ENCODE measurements at regions not wholly inside any gene's neighbourhood (a gene's known extent, or its start where the extent isn't known, plus 50 kb on each side); places are given as distances from the start of the nearest gene placed in this dataset.

GRCh38 chr4:156673483-156673882 is 298.1 kb downstream of the PDGFC start:
- Mint-ChIP-seq H3K4me1 (no peaks in the 10 kb centered on the region), H3K27ac (no peak overlapping the region), H3K27me3 (no peaks in the 10 kb centered on the region), H3K9me3 (ENCODE audit: insufficient read depth) (no peaks in the 10 kb centered on the region), H3K4me3 (no peak overlapping the region)
- Histone ChIP-seq H3K4me3 (ENCODE audit: control extremely low read depth in 1 of 5, extremely low read depth in 1 of 5, insufficient read depth in 1 of 5, low read depth in 2 of 5, low read length in 4 of 5) (no peak overlapping the region), H4K20me1 (ENCODE audit: control insufficient read depth, insufficient read depth, low read length, poor library complexity, severe bottlenecking) (no peaks in the 10 kb centered on the region), H3K36me3 (replicated peaks in 1 of 2; ENCODE audit: control extremely low read depth in 1 of 2, control insufficient read depth in 1 of 2, extremely low read depth in 1 of 2, insufficient read depth in 2 of 2, low read length in 1 of 2) (no peaks in the 10 kb centered on the region), H3K79me2 (ENCODE audit: control insufficient read depth, insufficient read depth, low read length) (no peaks in the 10 kb centered on the region), H3K4me1 (ENCODE audit: control insufficient read depth in 2 of 2, insufficient read depth in 2 of 2, low read length in 2 of 2) (no peaks in the 10 kb centered on the region), H3K27ac (ENCODE audit: low read length in 2 of 2) (no peak overlapping the region), H3K9ac (ENCODE audit: low read length) (no peak overlapping the region), H3K27me3 (replicated peaks in 1 of 4; ENCODE audit: control extremely low read depth in 1 of 4, control insufficient read depth in 3 of 4, insufficient read depth in 4 of 4, low read length in 3 of 4) (no peaks in the 10 kb centered on the region), H3K4me2 (replicated peaks; ENCODE audit: low read depth, low read length, poor library complexity, severe bottlenecking) (no peak overlapping the region), H2AFZ (ENCODE audit: insufficient read depth, low read depth, low read length, poor library complexity, severe bottlenecking) (no peak overlapping the region), H3K9me3 (ENCODE audit: control extremely low read depth in 1 of 3, control insufficient read depth in 2 of 3, insufficient read depth in 1 of 3, low read length in 2 of 3) (no peaks in the 10 kb centered on the region)
- no peak for DNase-seq
- no peak for ATAC-seq (ENCODE audit: low read depth)
- POLR2A ChIA-PET: no interaction called here
- 100% methylated on average over 1 of the region's 4 CpGs for WGBS (ENCODE audit: insufficient coverage)
- CTCF ChIA-PET: no interaction called here
- TF ChIP-seq CTCF (IDR thresholded peaks at IDR 0.05) (no peak), EZH2 (IDR thresholded peaks at IDR 0.05; ENCODE audit: borderline replicate concordance, insufficient read depth, low read depth, low read length, poor library complexity, severe bottlenecking) (no peak)
- intact Hi-C loops (cut with micrococcal nuclease): no loop called here

- TF ChIP-seq CTCF (IDR thresholded peaks at IDR 0.05) (no peak), EZH2 (IDR thresholded peaks at IDR 0.05; ENCODE audit: borderline replicate concordance, insufficient read depth, low read depth, low read length, poor library complexity, severe bottlenecking) (no peak)
- intact Hi-C loops (cut with micrococcal nuclease): no loop called here
- H2AFZ ChIP-seq (ENCODE audit: insufficient read depth, low read depth, low read length, poor library complexity, severe bottlenecking): no peak overlapping the region
- H3K27me3 Mint-ChIP-seq: no peaks in the 10 kb centered on the region
- no peaks in the 10 kb centered on the region for H3K4me1 Mint-ChIP-seq
- no peaks in the 10 kb centered on the region for H3K4me1 ChIP-seq (ENCODE audit: control insufficient read depth in 2 of 2, insufficient read depth in 2 of 2, low read length in 2 of 2)
- no peaks in the 10 kb centered on the region for H3K36me3 ChIP-seq (replicated peaks in 1 of 2; ENCODE audit: control extremely low read depth in 1 of 2, control insufficient read depth in 1 of 2, extremely low read depth in 1 of 2, insufficient read depth in 2 of 2, low read length in 1 of 2)
- H3K79me2 ChIP-seq (ENCODE audit: control insufficient read depth, insufficient read depth, low read length): no peaks in the 10 kb centered on the region
- H3K4me3 ChIP-seq (ENCODE audit: control extremely low read depth in 1 of 5, extremely low read depth in 1 of 5, insufficient read depth in 1 of 5, low read depth in 2 of 5, low read length in 4 of 5): no peak overlapping the region
- no peaks in the 10 kb centered on the region for H3K27me3 ChIP-seq (replicated peaks in 1 of 4; ENCODE audit: control extremely low read depth in 1 of 4, control insufficient read depth in 3 of 4, insufficient read depth in 4 of 4, low read length in 3 of 4)
- ChIA-PET POLR2A (no interaction called here), CTCF (no interaction called here)
- ATAC-seq (ENCODE audit: low read depth) (no peak), DNase-seq (no peak)
- no peaks in the 10 kb centered on the region for H3K9me3 Mint-ChIP-seq (ENCODE audit: insufficient read depth)
- no peak overlapping the region for H3K4me2 ChIP-seq (replicated peaks; ENCODE audit: low read depth, low read length, poor library complexity, severe bottlenecking)
- H3K9ac ChIP-seq (ENCODE audit: low read length): no peak overlapping the region
- no peak overlapping the region for H3K27ac ChIP-seq (ENCODE audit: low read length in 2 of 2)
- no peaks in the 10 kb centered on the region for H4K20me1 ChIP-seq (ENCODE audit: control insufficient read depth, insufficient read depth, low read length, poor library complexity, severe bottlenecking)
- H3K27ac Mint-ChIP-seq: no peak overlapping the region
- WGBS (ENCODE audit: insufficient coverage): 86% methylated on average over 4 of the region's 6 CpGs
- no peak overlapping the region for H3K4me3 Mint-ChIP-seq
- H3K9me3 ChIP-seq (ENCODE audit: control extremely low read depth in 1 of 3, control insufficient read depth in 2 of 3, insufficient read depth in 1 of 3, low read length in 2 of 3): no peaks in the 10 kb centered on the region
These were observed 298.9 kb downstream of the PDGFC start for GRCh38 chr4:156672492-156673305.

All from B cell (primary cell).